Neural progenitor cell (in vitro differentiated cells): ENCODE measurements at regions not wholly inside any gene's neighbourhood (a gene's known extent, or its start where the extent isn't known, plus 50 kb on each side); places are given as distances from the start of the nearest gene placed in this dataset.

ENCODE experiments used
- EZH2 ChIP-seq: fragments of 200-600 bp; sonication (generic); IDR thresholded peaks from 2 replicates; pipeline ENCODE4 v1.6.1; 2017; ENCODE audit warnings: antibody characterized with exemption, mild to moderate bottlenecking, moderate library complexity
- EZH2phosphoT487 ChIP-seq: fragments of 200-600 bp; sonication (generic); IDR thresholded peaks from 2 replicates; pipeline ENCODE4 v1.6.1; 2017; ENCODE audit warnings: antibody characterized with exemption
- TF ChIP-seq, protein P1 (sequence below): fragments of 200-600 bp; sonication (generic); IDR thresholded peaks from 2 replicates; pipeline ENCODE4 v1.5.1; 2017; ENCODE audit warnings: antibody characterized with exemption, mild to moderate bottlenecking

DNA sequence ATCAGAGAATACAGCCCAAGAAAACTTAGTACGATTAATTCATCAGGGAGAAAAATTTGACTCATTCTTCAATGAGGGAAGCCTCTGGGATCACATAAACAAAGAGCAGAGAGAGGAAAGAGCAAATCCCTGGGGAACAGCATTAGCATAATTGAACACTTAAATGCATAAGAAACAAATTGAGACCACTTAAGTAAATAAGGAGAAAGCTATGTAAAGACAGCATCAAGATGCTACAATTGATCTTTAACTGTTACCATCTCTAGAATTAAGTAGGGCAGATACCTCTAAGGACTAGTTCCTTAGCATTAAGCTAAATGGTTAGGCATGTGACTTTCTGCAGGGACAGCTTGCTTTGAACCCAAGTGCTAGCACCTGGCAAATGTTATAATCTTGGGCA lies 265.1 kb upstream of the NEGR1 start:
- TF ChIP-seq, protein P1, sequence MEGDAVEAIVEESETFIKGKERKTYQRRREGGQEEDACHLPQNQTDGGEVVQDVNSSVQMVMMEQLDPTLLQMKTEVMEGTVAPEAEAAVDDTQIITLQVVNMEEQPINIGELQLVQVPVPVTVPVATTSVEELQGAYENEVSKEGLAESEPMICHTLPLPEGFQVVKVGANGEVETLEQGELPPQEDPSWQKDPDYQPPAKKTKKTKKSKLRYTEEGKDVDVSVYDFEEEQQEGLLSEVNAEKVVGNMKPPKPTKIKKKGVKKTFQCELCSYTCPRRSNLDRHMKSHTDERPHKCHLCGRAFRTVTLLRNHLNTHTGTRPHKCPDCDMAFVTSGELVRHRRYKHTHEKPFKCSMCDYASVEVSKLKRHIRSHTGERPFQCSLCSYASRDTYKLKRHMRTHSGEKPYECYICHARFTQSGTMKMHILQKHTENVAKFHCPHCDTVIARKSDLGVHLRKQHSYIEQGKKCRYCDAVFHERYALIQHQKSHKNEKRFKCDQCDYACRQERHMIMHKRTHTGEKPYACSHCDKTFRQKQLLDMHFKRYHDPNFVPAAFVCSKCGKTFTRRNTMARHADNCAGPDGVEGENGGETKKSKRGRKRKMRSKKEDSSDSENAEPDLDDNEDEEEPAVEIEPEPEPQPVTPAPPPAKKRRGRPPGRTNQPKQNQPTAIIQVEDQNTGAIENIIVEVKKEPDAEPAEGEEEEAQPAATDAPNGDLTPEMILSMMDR: no peak
- TF ChIP-seq EZH2 (no peak), EZH2phosphoT487 (no peak)
